ENCODE measurements at regions not wholly inside any gene's neighbourhood (a gene's known extent, or its start where the extent isn't known, plus 50 kb on each side); places are given as distances from the start of the nearest gene placed in this dataset.

DNA sequence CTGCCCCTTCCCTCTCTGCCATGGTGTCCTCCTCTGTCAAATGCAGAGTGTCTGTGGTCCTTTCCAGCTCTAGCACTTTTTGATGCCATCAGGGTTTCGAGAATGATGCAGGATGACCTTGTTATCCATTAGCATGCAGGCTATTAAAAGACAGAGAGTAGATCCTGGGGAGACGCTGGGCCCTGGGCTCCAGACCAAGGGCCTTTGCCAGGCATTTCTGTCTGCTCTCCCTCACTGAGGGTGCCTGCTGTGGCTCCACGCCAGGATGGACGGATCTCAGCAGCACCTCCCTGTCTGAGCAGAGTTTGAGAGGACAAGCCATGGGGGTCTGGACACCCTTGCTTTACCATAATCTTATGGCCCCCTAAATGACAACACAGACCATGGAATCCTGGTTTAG lies 110.8 kb upstream of the CD82 start:
- Histone ChIP-seq H3K4me3 (no peak overlapping the region), H3K36me3 (no peaks in the 10 kb centered on the region), H3K9me3 (no peaks in the 10 kb centered on the region), H3K27me3 (no peaks in the 10 kb centered on the region), H3K27ac (no peak overlapping the region), H3K4me1 (no peaks in the 10 kb centered on the region)
- ATAC-seq (no peak), DNase-seq (no peak)
- TF ChIP-seq POLR2A (IDR thresholded peaks at IDR 0.05) (no peak), CTCF (IDR thresholded peaks at IDR 0.05) (no peak)
- WGBS (ENCODE audit: insufficient coverage, low coverage, low lambda C conversion rate, missing lambda C conversion rate) = 20% methylated on average over 1 of the region's 4 CpGs
- intact Hi-C loops (cut with DNase I) = no loop called here

DNA sequence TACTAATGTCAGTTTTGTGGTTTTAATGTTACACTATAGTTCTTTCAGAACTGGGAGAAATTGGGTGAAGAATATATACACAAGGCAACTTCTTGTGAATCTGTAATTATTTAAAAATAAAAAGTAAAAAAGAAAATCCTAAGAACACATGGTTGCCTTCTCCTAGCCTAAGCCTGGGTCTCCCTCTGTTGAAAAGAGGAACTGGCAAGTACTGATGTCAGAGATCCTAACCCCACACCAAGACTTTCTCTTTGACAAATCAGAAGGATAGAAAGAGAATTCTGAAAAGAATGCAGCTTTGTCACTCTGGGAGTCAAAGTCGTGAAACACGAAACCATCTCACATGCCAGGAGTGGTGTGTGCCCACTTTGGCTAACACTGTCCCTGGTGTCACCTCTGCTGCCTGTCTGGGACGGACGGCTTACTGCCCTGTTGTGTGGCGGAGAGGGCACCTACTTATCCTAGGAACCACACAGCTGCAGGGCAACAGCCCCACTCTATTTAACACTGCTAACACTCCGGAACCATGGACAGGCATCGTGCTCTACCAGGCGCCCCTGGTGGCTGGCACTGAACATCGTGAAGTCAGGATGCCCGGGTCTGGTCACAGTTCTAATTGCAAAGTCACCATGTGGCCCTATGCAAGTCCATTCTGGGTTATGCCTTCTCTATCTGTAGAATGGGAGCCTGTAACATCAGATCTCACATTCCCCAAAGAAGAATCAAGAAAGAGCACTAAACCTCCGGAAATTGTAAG lies 108.7 kb upstream of the CD82 start:
- DNase-seq (no peak), ATAC-seq (peak in 3 of 4 donors; percentile 38 to 43 (median 43))
- Histone ChIP-seq H3K4me3 (no peak overlapping the region), H3K36me3 (no peaks in the 10 kb centered on the region), H3K27me3 (no peaks in the 10 kb centered on the region), H3K9me3 (no peaks in the 10 kb centered on the region), H3K4me1 (no peaks in the 10 kb centered on the region), H3K27ac (no peak overlapping the region)
- intact Hi-C loops (cut with DNase I) = no loop called here
- WGBS (ENCODE audit: insufficient coverage, low coverage, low lambda C conversion rate, missing lambda C conversion rate) = 40% methylated on average over 1 of the region's 11 CpGs
- TF ChIP-seq POLR2A (IDR thresholded peaks at IDR 0.05) (no peak), CTCF (IDR thresholded peaks at IDR 0.05) (peak in 1 of 4 donors; percentile 25)

- Histone ChIP-seq H3K27ac (no peak overlapping the region), H3K9me3 (no peaks in the 10 kb centered on the region), H3K4me3 (no peak overlapping the region), H3K36me3 (no peaks in the 10 kb centered on the region), H3K4me1 (no peaks in the 10 kb centered on the region), H3K27me3 (no peaks in the 10 kb centered on the region)
- no peak for ATAC-seq
- DNase-seq = no peak
- intact Hi-C loops (cut with DNase I) = no loop called here
- no peak for TF ChIP-seq POLR2A (IDR thresholded peaks at IDR 0.05)
- TF ChIP-seq CTCF (IDR thresholded peaks at IDR 0.05) = no peak
Observed at GRCh38 chr11:44457862-44458261, 107.6 kb upstream of the CD82 start.

- WGBS (ENCODE audit: insufficient coverage, low coverage, low lambda C conversion rate, missing lambda C conversion rate) = no CpG with 5 or more reads among the region's 5 CpGs
- ATAC-seq (no peak), DNase-seq (no peak)
- H3K36me3 ChIP-seq = no peaks in the 10 kb centered on the region
- H3K4me3 ChIP-seq = no peak overlapping the region
- TF ChIP-seq POLR2A (IDR thresholded peaks at IDR 0.05) (no peak), CTCF (IDR thresholded peaks at IDR 0.05) (no peak)
- H3K9me3 ChIP-seq = no peaks in the 10 kb centered on the region
- no peaks in the 10 kb centered on the region for H3K27me3 ChIP-seq
- intact Hi-C loops (cut with DNase I) = no loop called here
- H3K27ac ChIP-seq = no peak overlapping the region
- no peaks in the 10 kb centered on the region for H3K4me1 ChIP-seq
Observed at GRCh38 chr11:44463751-44464150, 101.7 kb upstream of the CD82 start.

- DNase-seq = no peak
- ATAC-seq = no peak
- Histone ChIP-seq H3K36me3 (no peaks in the 10 kb centered on the region), H3K9me3 (no peaks in the 10 kb centered on the region), H3K4me3 (no peak overlapping the region), H3K4me1 (peaks cover 0 to 4% (median 0%) of the 10 kb centered on the region in 4 donors), H3K27me3 (no peaks in the 10 kb centered on the region), H3K27ac (no peak overlapping the region)
- 81% methylated on average over 1 of the region's 1 CpG for WGBS (ENCODE audit: insufficient coverage, low coverage, low lambda C conversion rate, missing lambda C conversion rate)
- TF ChIP-seq POLR2A (IDR thresholded peaks at IDR 0.05) (no peak), CTCF (IDR thresholded peaks at IDR 0.05) (peak in 1 of 4 donors; percentile 17)
- intact Hi-C loops (cut with DNase I) = no loop called here
Observed at GRCh38 chr11:44464741-44465140, 100.7 kb upstream of the CD82 start.

Data from right lobe of liver (tissue), 6 donors.